ENCODE measurements at regions not wholly inside any gene's neighbourhood (a gene's known extent, or its start where the extent isn't known, plus 50 kb on each side); places are given as distances from the start of the nearest gene placed in this dataset.

DNA sequence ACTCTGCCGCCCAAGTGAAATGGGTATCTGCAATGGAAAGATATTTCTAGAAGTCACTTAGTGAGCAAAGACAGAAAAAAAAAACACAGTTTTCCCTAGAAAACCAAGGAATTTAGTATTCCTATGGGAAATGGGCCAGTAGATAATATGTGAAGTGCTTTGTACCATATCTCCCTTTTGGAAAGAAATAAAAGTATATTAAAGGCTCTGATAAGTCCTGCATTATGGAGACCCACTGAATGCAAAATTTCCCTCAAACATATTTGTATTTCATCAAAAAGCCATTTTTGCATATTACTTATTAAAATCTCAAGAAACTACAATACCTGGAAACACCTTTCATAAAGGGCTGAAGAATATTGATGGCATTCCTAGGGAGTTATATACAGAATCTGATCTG is 51.6 kb upstream of the DYNLRB2 start:
- Histone ChIP-seq H3K9ac (ENCODE audit: insufficient read length) (no peak overlapping the region), H3K36me3 (ENCODE audit: insufficient read depth, low read length) (no peaks in the 10 kb centered on the region), H3K27ac (no peak overlapping the region), H3K4me3 (no peak overlapping the region), H3K9me3 (ENCODE audit: low read depth, low read length) (no peaks in the 10 kb centered on the region)
- DNase-seq (ENCODE audit: low read depth, low spot score), result no peak
- TF ChIP-seq POLR2AphosphoS5 (IDR thresholded peaks at IDR 0.05; ENCODE audit: borderline replicate concordance, low read depth, low read length) (no peak), FOXP2 (optimal IDR thresholded peaks at IDR 0.05; ENCODE audit: control extremely low read depth, extremely low read length, insufficient read depth) (no peak), EZH2 (IDR thresholded peaks at IDR 0.05) (no peak)

DNA sequence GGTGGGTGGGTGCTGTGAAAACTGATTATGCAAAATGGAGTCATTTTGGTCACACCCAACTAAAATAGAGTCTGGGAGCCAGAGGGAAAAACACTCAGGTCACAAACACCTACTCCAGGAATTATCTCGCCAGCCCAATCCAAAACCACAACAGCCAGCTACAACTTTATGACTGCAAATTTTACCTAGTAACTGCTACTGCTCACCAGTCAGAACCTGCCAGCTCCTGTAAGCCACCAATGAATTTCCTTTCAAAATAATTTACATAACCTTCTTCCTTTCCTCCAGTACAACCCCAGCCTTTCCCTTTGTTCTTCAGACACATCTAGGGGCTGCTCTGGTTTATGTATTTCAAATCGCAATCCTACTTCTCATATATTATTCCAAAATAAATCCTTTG is 52.6 kb upstream of the DYNLRB2 start:
- H3K9me3 ChIP-seq (ENCODE audit: low read depth, low read length), result no peaks in the 10 kb centered on the region
- no peak overlapping the region for H3K9ac ChIP-seq (ENCODE audit: insufficient read length)
- TF ChIP-seq FOXP2 (optimal IDR thresholded peaks at IDR 0.05; ENCODE audit: control extremely low read depth, extremely low read length, insufficient read depth), result no peak
- no peak overlapping the region for H3K27ac ChIP-seq
- no peaks in the 10 kb centered on the region for H3K36me3 ChIP-seq (ENCODE audit: insufficient read depth, low read length)
- DNase-seq (ENCODE audit: low read depth, low spot score), result no peak
- H3K4me3 ChIP-seq, result no peak overlapping the region

DNA sequence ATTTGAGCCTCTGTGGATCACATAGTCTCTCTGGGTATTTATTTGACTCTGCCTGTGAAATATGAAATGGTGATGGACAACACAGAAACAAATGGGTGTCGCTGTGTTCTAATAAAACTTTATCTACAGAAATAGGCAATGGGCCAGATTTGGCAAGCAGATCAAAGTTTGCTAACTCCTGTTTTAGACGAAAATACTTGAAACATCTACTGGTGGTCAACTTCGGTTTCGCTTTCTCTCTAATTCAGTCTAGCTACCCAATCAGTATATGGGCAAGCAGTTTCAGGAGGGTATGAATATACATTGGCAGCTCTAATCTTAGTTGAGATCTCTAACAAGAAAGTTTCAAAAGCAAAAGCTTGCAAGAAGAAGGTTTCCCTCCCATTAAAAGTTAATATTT is 60.1 kb upstream of the DYNLRB2 start:
- no peak for TF ChIP-seq FOXP2 (optimal IDR thresholded peaks at IDR 0.05; ENCODE audit: control extremely low read depth, extremely low read length, insufficient read depth)
- TF ChIP-seq EZH2 (IDR thresholded peaks at IDR 0.05), result no peak
- no peak for TF ChIP-seq POLR2AphosphoS5 (IDR thresholded peaks at IDR 0.05; ENCODE audit: borderline replicate concordance, low read depth, low read length)
- Histone ChIP-seq H3K9me3 (ENCODE audit: low read depth, low read length) (no peaks in the 10 kb centered on the region), H3K36me3 (ENCODE audit: insufficient read depth, low read length) (no peaks in the 10 kb centered on the region), H3K4me3 (no peak overlapping the region), H3K9ac (ENCODE audit: insufficient read length) (no peak overlapping the region), H3K27ac (no peak overlapping the region)
- DNase-seq (ENCODE audit: low read depth, low spot score), result no peak

DNA sequence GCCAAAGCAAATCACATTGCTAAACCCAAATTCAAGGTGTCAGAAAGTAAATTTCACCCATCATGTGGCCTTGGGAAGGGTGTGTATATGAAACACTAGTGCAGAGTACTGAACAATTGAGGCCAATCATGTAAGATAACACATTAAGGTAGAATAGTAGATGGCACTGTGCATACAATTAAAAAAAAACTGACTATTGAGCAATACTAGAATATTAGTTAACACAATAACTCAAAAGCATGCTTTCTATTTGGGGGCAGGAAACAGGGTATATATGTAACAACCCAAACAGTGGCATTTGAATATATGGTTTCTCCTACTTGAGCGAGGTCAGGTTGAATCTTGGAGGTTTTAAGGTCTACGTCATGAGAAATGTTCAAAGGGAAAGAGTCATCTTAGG is 63.0 kb upstream of the DYNLRB2 start:
- no peak overlapping the region for H3K9ac ChIP-seq (ENCODE audit: insufficient read length)
- H3K4me3 ChIP-seq, result no peak overlapping the region
- H3K9me3 ChIP-seq (ENCODE audit: low read depth, low read length), result no peaks in the 10 kb centered on the region
- no peak for DNase-seq (ENCODE audit: low read depth, low spot score)
- H3K36me3 ChIP-seq (ENCODE audit: insufficient read depth, low read length), result no peaks in the 10 kb centered on the region
- H3K27ac ChIP-seq, result no peak overlapping the region
- no peak for TF ChIP-seq POLR2AphosphoS5 (IDR thresholded peaks at IDR 0.05; ENCODE audit: borderline replicate concordance, low read depth, low read length)
- no peak for TF ChIP-seq EZH2 (IDR thresholded peaks at IDR 0.05)
- no peak for TF ChIP-seq FOXP2 (optimal IDR thresholded peaks at IDR 0.05; ENCODE audit: control extremely low read depth, extremely low read length, insufficient read depth)

DNA sequence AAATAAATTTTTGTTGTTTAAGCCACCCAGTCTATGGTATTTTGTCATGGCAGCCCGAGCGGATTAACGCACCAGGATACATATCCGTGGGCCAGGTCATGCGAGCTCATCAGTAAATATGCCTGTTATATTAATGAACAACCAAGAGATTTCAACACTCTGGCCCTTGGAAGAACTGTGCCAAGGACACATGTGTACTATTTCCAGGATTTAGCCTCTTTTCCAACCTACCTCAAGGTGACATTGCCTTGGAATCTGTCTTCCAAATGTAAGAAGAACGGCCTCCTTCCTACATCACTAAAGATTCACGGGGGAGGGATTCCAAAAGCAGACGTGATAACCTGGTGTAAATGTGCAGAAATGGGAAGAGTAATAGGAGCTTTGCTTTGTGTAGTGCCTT is 72.8 kb upstream of the DYNLRB2 start:
- TF ChIP-seq POLR2AphosphoS5 (IDR thresholded peaks at IDR 0.05; ENCODE audit: borderline replicate concordance, low read depth, low read length) (no peak), EZH2 (IDR thresholded peaks at IDR 0.05) (no peak), FOXP2 (optimal IDR thresholded peaks at IDR 0.05; ENCODE audit: control extremely low read depth, extremely low read length, insufficient read depth) (no peak)
- H3K4me3 ChIP-seq, result no peak overlapping the region
- no peak for DNase-seq (ENCODE audit: low read depth, low spot score)
- H3K9me3 ChIP-seq (ENCODE audit: low read depth, low read length), result no peaks in the 10 kb centered on the region
- no peak overlapping the region for H3K9ac ChIP-seq (ENCODE audit: insufficient read length)
- no peak overlapping the region for H3K27ac ChIP-seq
- no peaks in the 10 kb centered on the region for H3K36me3 ChIP-seq (ENCODE audit: insufficient read depth, low read length)

DNA sequence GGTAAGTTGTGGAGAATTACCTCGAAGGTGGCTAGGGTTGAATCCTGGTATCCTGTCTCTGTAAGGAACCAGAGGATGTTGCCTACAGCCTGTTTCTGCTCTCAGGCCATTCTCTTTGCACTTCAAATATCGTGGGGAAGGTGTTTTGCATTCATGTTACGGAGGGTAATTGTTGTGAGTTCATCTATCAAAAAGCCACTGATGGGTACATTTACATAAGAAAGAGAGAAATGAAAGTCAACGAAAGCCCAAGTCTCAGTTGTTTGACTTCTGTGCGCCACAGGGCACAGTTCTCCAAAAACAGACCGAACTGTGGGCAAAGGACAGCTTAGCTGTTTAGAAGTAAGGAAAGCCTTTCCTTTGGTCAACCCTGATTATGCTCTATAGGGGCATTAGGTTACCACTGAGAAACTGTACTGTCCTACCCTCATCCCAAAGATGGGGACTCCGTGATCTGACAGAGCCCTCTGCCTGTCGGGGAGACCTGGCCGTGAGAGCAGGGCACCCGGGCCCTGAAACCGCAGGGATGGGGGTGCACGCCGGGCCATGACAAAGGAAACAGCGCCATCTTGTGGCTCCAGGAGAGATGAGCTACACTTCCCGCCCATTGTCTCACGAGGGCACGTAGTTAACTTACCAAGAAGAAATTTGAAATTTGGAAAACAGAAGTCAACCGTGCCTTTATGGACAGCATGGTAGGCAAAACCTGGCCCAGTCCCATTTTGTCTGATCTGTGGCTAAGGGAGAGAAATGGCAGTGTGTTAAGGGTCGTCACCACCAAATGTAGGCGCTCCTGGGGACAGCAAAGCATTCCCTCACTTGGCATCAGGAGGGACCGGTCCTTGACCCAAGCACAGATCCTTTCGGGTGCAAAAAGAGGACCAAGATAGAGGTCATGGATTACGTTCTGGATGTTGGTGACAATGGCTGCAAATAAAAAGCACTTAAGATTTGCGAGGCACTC is 74.5 kb upstream of the DYNLRB2 start:
- Histone ChIP-seq H3K9me3 (ENCODE audit: low read depth, low read length) (no peaks in the 10 kb centered on the region), H3K36me3 (ENCODE audit: insufficient read depth, low read length) (no peaks in the 10 kb centered on the region), H3K27ac (no peak overlapping the region), H3K4me3 (no peak overlapping the region), H3K9ac (ENCODE audit: insufficient read length) (no peak overlapping the region)
- DNase-seq (ENCODE audit: low read depth, low spot score), result no peak
- TF ChIP-seq FOXP2 (optimal IDR thresholded peaks at IDR 0.05; ENCODE audit: control extremely low read depth, extremely low read length, insufficient read depth), result no peak
- TF ChIP-seq POLR2AphosphoS5 (IDR thresholded peaks at IDR 0.05; ENCODE audit: borderline replicate concordance, low read depth, low read length), result no peak
- no peak for TF ChIP-seq EZH2 (IDR thresholded peaks at IDR 0.05)

DNA sequence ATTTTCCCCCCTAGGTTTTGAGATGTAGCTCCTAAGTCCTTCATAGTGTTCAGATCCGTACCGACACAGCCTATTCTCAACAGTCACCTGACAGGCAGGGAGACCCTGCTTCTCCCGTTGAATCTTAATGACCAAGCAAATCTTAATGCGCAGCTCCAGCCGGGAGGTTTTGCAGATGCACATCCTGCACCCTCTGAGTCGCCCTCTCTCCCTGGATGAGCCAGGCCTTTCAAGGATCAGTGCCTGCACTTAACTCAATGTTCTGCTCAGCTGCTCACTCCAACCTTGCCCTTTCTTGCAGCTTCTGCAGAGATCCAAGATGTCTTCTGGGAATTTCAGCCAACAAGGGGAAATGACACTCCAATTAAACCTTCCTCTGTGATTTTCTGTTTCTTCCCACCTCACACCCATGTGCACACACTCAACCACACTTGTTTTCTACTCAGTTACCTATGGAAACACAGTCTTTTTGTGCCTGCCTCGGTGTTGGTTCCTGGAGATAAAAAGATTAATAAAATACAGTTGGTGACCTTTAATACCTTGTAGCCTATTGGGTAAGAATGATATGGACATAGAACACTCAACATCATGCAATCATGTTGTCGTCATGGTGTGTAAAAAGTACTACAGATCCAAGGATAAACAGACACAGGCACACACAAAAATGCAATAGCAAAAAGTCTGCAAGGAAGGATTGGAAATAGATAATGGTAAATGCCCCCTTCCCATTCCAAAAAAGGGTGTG is 76.9 kb upstream of the DYNLRB2 start:
- TF ChIP-seq FOXP2 (optimal IDR thresholded peaks at IDR 0.05; ENCODE audit: control extremely low read depth, extremely low read length, insufficient read depth) (no peak), POLR2AphosphoS5 (IDR thresholded peaks at IDR 0.05; ENCODE audit: borderline replicate concordance, low read depth, low read length) (no peak), EZH2 (IDR thresholded peaks at IDR 0.05) (no peak)
- DNase-seq (ENCODE audit: low read depth, low spot score), result no peak

DNA sequence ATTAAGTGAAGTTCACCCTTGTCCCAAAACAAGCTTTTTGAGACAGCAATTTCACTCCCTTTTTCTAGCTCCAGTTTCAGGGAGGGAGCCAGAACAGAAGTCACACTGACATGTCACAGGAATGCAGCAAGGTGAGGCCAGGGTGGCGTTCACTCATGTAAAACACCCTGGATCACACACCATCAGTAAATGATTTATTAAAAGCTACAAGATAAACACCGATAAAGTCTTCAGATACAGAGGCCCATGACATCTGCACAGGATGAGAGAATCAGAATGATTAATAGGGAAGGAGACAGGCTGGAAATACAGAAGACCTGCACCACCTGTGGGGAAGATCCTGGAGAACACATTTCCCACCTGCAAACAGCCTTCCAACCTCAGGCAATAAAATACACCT is 77.5 kb upstream of the DYNLRB2 start:
- Histone ChIP-seq H3K9me3 (ENCODE audit: low read depth, low read length) (no peaks in the 10 kb centered on the region), H3K9ac (ENCODE audit: insufficient read length) (no peak overlapping the region), H3K27ac (no peak overlapping the region), H3K4me3 (no peak overlapping the region), H3K36me3 (ENCODE audit: insufficient read depth, low read length) (no peaks in the 10 kb centered on the region)
- DNase-seq (ENCODE audit: low read depth, low spot score), result no peak
- no peak for TF ChIP-seq POLR2AphosphoS5 (IDR thresholded peaks at IDR 0.05; ENCODE audit: borderline replicate concordance, low read depth, low read length)
- TF ChIP-seq EZH2 (IDR thresholded peaks at IDR 0.05), result no peak

More for the DNA sequence above, 76.9 kb upstream of the DYNLRB2 start:
- H3K4me3 ChIP-seq, result no peak overlapping the region
- H3K9ac ChIP-seq (ENCODE audit: insufficient read length), result no peak overlapping the region
- H3K36me3 ChIP-seq (ENCODE audit: insufficient read depth, low read length), result no peaks in the 10 kb centered on the region
- H3K27ac ChIP-seq, result no peak overlapping the region
- H3K9me3 ChIP-seq (ENCODE audit: low read depth, low read length), result no peaks in the 10 kb centered on the region
